LHCN-M2 (cell line): ENCODE measurements at regions not wholly inside any gene's neighbourhood (a gene's known extent, or its start where the extent isn't known, plus 50 kb on each side); places are given as distances from the start of the nearest gene placed in this dataset.
"Not testable (repeated sequence)": the region's sequence is repeated elsewhere in the genome, so short reads cannot be mapped to it uniquely, and the experiment has no call there.

Source experiments
- DNase-seq: peaks from one replicate; pipeline ENCODE4 v3.0.0-alpha.2; 2012; ENCODE audit warnings: low read depth

- DNase-seq = no peak
These were observed 302.7 kb downstream of the SFMBT2 start for GRCh38 chr10:7108141-7108540.

- DNase-seq = no peak
These were observed 303.5 kb downstream of the SFMBT2 start for GRCh38 chr10:7107285-7107684.

GRCh38 chr10:7104379-7104778, 306.5 kb downstream of the SFMBT2 start:
- not testable (repeated sequence) for DNase-seq

- no peak for DNase-seq
These were observed 308.1 kb downstream of the SFMBT2 start for GRCh38 chr10:7102557-7103349.

- no peak for DNase-seq
These were observed 308.8 kb downstream of the SFMBT2 start for GRCh38 chr10:7102084-7102483.

- no peak for DNase-seq
These were observed 309.4 kb downstream of the SFMBT2 start for GRCh38 chr10:7101451-7101850.

GRCh38 chr10:7100032-7100702, 310.7 kb downstream of the SFMBT2 start:
- DNase-seq = no peak

- no peak for DNase-seq
These were observed 312.6 kb downstream of the SFMBT2 start for GRCh38 chr10:7098160-7098762.

- DNase-seq = no peak
These were observed 316.1 kb downstream of the SFMBT2 start for GRCh38 chr10:7094781-7095180.

- no peak for DNase-seq
These were observed 317.5 kb downstream of the SFMBT2 start for GRCh38 chr10:7093368-7093767.

- DNase-seq = no peak
These were observed 318.2 kb downstream of the SFMBT2 start for GRCh38 chr10:7092603-7093002.

- DNase-seq = no peak
These were observed 320.3 kb downstream of the SFMBT2 start for GRCh38 chr10:7090529-7090928.

- no peak for DNase-seq
These were observed 324.8 kb downstream of the SFMBT2 start for GRCh38 chr10:7085913-7086589.

GRCh38 chr10:7085147-7085912, 325.5 kb downstream of the SFMBT2 start:
- no peak for DNase-seq

- no peak for DNase-seq
These were observed 326.4 kb downstream of the SFMBT2 start for GRCh38 chr10:7084280-7085005.

GRCh38 chr10:7082967-7083366, 327.9 kb downstream of the SFMBT2 start:
- DNase-seq = no peak

GRCh38 chr10:7077880-7078279, 333.0 kb downstream of the SFMBT2 start:
- DNase-seq = no peak

GRCh38 chr10:7075851-7076250, 335.0 kb downstream of the SFMBT2 start:
- DNase-seq = no peak

GRCh38 chr10:7075110-7075509, 335.7 kb downstream of the SFMBT2 start:
- DNase-seq = no peak

- no peak for DNase-seq
These were observed 339.4 kb downstream of the SFMBT2 start for GRCh38 chr10:7071421-7071820.

GRCh38 chr10:7070950-7071349, 339.9 kb downstream of the SFMBT2 start:
- no peak for DNase-seq
